K562 (cell line): ENCODE measurements at regions not wholly inside any gene's neighbourhood (a gene's known extent, or its start where the extent isn't known, plus 50 kb on each side); places are given as distances from the start of the nearest gene placed in this dataset.

ENCODE experiments used
- CEBPG ChIP-seq, 3 experiments: fragments of 200-800 bp in 1 of 3; sonication (Bioruptor generic) in 1 of 3; sonication (generic) in 1 of 3; formaldehyde crosslinking in 1 of 3; IDR thresholded peaks in 2 of 3; conservative IDR thresholded peaks in 1 of 3; 2 replicates each; pipeline versions ENCODE4 v1.6.1 to v1.8.0; 2016 to 2022; ENCODE audit warnings: missing compliant biosample characterization in 2 of 3, missing genetic modification characterization in 2 of 3, mild to moderate bottlenecking in 1 of 3, missing genetic modification reagents in 1 of 3
- CXXC5 ChIP-seq: fragments of 250-450 bp; sonication (Bioruptor Pico); IDR thresholded peaks from 2 replicates; pipeline ENCODE4 v1.8.0; 2022; ENCODE audit warnings: inconsistent platforms, mild to moderate bottlenecking, moderate library complexity
- RAD21 ChIP-seq, 2 experiments: fragments of 250-450 bp in 1 of 2; fragments of 450-650 bp in 1 of 2; sonication (Bioruptor Pico) in 1 of 2; formaldehyde crosslinking in 1 of 2; IDR thresholded peaks in 1 of 2; conservative IDR thresholded peaks in 1 of 2; 2 replicates each; pipeline versions ENCODE4 v1.4.0 to v1.8.0; 2020 to 2022; ENCODE audit warnings: mild to moderate bottlenecking in 2 of 2, moderate library complexity in 1 of 2
- TF ChIP-seq, protein P1 (sequence below), 2 experiments: fragments of 450-650 bp; formaldehyde crosslinking in 1 of 2; IDR thresholded peaks; 2 replicates each; pipeline versions ENCODE4 v1.4.0 to v1.6.1; 2014 to 2020; ENCODE audit warnings: mild to moderate bottlenecking in 2 of 2, borderline replicate concordance in 1 of 2, low read depth in 1 of 2
- TF ChIP-seq, protein P2 (sequence below): conservative IDR thresholded peaks from 2 replicates; pipeline ENCODE4 v1.6.1; 2011; ENCODE audit warnings: low read depth, mild to moderate bottlenecking, low read length; ENCODE audit not compliant: control insufficient read depth
- TF ChIP-seq, protein P3 (sequence below): fragments of 250-450 bp; sonication (Bioruptor Pico); IDR thresholded peaks from 2 replicates; pipeline ENCODE4 v1.8.0; 2022; ENCODE audit warnings: inconsistent platforms
- TF ChIP-seq, protein P4 (sequence below): fragments of 250-450 bp; sonication (Bioruptor Pico); IDR thresholded peaks from 2 replicates; pipeline ENCODE4 v1.5.0; 2021; ENCODE audit warnings: mild to moderate bottlenecking, moderate library complexity

DNA sequence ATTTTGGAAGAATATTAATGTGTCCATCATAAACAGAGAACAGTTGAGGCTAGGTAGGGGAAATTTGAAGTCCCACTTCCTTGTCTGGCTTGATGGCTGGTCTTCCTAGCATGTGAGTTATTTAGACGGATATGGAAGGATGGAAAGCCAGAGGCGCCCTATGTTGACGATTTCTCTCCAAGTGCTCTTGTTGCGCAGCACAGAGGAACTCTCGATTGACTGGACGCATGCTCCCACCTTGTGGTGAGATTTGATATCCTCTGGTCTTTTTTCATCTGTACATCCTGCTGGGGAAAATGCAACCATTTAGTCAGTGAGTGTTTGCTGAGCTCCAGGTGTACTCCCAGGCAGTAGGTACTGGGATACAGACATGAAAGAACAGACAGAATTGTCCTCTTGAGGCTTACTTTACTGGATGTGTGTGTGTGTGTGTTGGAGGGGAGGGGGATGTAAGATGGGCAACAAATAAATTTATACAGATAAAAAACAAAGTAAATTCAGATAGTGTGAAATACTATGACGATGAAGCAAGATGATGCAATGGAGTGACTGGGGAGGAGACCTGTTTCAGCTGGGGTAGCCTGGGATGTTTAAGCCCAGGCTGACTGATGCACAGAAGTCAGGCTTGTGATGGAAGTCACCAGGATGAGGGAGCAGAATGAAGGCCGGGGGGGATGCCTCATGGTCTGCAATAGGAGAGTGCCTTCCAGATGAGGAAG is 137.2 kb downstream of the TRIM43 start (continued):
- TF ChIP-seq, protein P1, sequence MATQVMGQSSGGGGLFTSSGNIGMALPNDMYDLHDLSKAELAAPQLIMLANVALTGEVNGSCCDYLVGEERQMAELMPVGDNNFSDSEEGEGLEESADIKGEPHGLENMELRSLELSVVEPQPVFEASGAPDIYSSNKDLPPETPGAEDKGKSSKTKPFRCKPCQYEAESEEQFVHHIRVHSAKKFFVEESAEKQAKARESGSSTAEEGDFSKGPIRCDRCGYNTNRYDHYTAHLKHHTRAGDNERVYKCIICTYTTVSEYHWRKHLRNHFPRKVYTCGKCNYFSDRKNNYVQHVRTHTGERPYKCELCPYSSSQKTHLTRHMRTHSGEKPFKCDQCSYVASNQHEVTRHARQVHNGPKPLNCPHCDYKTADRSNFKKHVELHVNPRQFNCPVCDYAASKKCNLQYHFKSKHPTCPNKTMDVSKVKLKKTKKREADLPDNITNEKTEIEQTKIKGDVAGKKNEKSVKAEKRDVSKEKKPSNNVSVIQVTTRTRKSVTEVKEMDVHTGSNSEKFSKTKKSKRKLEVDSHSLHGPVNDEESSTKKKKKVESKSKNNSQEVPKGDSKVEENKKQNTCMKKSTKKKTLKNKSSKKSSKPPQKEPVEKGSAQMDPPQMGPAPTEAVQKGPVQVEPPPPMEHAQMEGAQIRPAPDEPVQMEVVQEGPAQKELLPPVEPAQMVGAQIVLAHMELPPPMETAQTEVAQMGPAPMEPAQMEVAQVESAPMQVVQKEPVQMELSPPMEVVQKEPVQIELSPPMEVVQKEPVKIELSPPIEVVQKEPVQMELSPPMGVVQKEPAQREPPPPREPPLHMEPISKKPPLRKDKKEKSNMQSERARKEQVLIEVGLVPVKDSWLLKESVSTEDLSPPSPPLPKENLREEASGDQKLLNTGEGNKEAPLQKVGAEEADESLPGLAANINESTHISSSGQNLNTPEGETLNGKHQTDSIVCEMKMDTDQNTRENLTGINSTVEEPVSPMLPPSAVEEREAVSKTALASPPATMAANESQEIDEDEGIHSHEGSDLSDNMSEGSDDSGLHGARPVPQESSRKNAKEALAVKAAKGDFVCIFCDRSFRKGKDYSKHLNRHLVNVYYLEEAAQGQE (IDR thresholded peaks at IDR 0.05; ENCODE audit: borderline replicate concordance): peak; percentile 60; the same call in 1 of the 2 replicates
- TF ChIP-seq, protein P1 (CRISPR knock-in tag; IDR thresholded peaks at IDR 0.05; ENCODE audit: low read depth): no peak
- TF ChIP-seq, protein P2, sequence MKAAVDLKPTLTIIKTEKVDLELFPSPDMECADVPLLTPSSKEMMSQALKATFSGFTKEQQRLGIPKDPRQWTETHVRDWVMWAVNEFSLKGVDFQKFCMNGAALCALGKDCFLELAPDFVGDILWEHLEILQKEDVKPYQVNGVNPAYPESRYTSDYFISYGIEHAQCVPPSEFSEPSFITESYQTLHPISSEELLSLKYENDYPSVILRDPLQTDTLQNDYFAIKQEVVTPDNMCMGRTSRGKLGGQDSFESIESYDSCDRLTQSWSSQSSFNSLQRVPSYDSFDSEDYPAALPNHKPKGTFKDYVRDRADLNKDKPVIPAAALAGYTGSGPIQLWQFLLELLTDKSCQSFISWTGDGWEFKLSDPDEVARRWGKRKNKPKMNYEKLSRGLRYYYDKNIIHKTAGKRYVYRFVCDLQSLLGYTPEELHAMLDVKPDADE: no peak
- TF ChIP-seq RAD21 (CRISPR knock-in tag; conservative IDR thresholded peaks at IDR 0.05 in 1 of 2, IDR thresholded peaks at IDR 0.05 in 1 of 2) (peak; percentile 75 to 80), CEBPG (CRISPR knock-in tag; IDR thresholded peaks at IDR 0.05) (no peak), CEBPG (tag; conservative IDR thresholded peaks at IDR 0.05 in 1 of 2, IDR thresholded peaks at IDR 0.05 in 1 of 2) (peak in 1 of 2 experiments; percentile 46; a peak in 1 of 4 replicates), CXXC5 (CRISPR knock-in tag) (no peak)
- TF ChIP-seq, protein P3, sequence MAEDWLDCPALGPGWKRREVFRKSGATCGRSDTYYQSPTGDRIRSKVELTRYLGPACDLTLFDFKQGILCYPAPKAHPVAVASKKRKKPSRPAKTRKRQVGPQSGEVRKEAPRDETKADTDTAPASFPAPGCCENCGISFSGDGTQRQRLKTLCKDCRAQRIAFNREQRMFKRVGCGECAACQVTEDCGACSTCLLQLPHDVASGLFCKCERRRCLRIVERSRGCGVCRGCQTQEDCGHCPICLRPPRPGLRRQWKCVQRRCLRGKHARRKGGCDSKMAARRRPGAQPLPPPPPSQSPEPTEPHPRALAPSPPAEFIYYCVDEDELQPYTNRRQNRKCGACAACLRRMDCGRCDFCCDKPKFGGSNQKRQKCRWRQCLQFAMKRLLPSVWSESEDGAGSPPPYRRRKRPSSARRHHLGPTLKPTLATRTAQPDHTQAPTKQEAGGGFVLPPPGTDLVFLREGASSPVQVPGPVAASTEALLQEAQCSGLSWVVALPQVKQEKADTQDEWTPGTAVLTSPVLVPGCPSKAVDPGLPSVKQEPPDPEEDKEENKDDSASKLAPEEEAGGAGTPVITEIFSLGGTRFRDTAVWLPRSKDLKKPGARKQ (CRISPR knock-in tag): no peak
- TF ChIP-seq, protein P4, sequence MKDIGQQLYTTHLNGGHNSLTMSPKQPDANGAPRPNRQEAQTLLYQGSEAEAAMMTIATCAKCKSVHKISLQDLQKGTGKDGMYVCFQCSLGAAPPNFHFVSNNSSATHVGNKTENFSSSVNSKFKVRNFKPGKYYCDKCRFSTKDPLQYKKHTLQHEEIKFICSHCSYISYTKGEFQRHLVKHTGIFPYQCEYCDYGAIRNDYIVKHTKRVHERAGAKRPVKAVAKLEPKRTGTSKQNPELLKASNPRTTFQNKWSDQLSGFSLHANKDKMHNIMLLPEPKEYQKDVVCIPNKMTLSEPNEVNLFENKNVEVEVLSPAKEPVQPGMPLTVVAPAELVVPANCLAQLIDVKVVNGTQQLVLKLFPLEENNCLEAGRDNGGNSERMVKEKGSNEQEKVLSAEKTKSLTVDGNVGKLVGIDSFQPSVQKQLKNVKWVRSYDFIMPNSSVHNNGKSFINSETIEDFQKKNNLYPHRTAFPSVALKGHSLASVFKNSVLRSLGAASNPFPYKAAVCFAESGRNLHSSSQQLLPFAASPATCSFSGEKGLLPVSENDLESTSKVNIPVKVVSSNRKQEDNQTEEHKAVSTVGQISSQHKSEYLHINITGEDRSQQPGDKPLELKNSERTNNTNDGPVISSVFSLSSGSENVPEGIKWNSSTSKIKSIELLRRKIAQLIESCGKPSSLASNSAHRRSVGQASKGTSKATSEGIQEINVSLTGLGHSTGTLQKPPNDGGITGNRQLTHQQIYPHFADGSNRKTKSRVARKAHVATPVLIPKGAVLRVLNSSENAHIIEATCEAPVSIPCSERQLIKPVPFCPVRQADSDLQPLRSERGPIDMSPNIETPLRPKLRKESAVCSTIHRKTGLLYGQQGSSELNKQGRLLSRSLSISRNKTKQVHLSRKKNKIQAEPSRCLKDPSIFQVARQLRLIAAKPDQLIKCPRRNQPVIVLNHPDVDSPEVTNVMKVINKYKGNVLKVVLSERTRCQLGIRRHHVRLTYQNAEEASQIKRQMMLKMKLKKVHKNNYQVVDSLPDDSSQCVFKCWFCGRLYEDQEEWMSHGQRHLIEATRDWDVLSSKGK (CRISPR knock-in tag): no peak
